ENCODE measurements at regions not wholly inside any gene's neighbourhood (a gene's known extent, or its start where the extent isn't known, plus 50 kb on each side); places are given as distances from the start of the nearest gene placed in this dataset.

DNA sequence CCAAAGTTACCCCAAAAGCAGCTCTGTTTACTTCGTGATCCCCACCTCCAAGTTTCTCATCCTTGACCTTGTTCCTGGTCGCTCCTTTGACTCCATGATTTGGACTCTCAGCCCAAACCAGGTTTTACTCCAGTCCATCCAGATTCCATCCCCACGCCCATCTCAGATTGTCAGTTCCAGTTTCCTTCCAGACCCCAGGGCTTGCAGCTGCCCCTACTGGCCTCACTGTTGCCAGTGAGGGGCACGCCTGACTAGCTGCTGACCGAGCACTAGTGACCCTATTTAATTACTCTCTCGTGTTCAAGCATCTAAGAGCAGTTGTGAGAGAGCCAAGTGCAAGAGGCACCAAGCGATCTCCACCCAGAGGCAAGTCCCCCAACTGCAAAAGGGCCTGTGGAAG lies 155.1 kb upstream of the FUT8 start:
- no peak overlapping the region for H3K27ac ChIP-seq (ENCODE audit: low read depth in 2 of 2, low read length in 2 of 2)
- H3K36me3 ChIP-seq (ENCODE audit: control insufficient read depth in 2 of 2, insufficient read depth in 2 of 2, low read length in 2 of 2), result no peaks in the 10 kb centered on the region
- H3K27me3 ChIP-seq (ENCODE audit: control insufficient read depth in 2 of 2, insufficient read depth in 2 of 2, low read length in 2 of 2), result no peaks in the 10 kb centered on the region
- H3K4me3 ChIP-seq (ENCODE audit: low read length in 2 of 2), result no peak overlapping the region
- H3K9ac ChIP-seq (ENCODE audit: low read depth in 1 of 2, low read length in 2 of 2), result no peak overlapping the region
- peaks cover 0 to 23% of the 10 kb centered on the region in 2 donors for H3K4me1 ChIP-seq (ENCODE audit: control insufficient read depth in 2 of 2, insufficient read depth in 2 of 2, low read length in 2 of 2)
- H3K9me3 ChIP-seq (ENCODE audit: control insufficient read depth in 2 of 2, low read length in 2 of 2), result no peaks in the 10 kb centered on the region

DNA sequence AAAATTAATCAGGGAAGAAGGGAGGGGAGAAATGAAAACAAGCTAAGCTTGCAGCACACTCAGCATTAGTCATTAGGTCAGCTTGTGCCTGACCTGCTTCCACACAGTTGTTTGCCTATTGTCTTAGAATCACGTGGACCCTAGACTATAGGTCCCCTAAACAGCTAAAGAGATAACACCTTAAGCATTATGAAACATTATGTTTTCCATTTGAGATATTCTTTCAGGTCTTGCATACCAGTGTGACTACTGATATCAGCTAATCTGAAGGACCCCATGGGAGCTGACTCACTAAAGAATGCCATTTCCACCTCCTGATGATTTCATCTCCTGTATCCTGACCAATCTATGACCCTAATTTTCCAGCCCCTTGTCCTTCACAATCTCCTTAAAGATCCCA lies 154.1 kb upstream of the FUT8 start:
- H3K27me3 ChIP-seq (ENCODE audit: control insufficient read depth in 2 of 2, insufficient read depth in 2 of 2, low read length in 2 of 2), result no peaks in the 10 kb centered on the region
- peaks cover 0 to 23% of the 10 kb centered on the region in 2 donors for H3K4me1 ChIP-seq (ENCODE audit: control insufficient read depth in 2 of 2, insufficient read depth in 2 of 2, low read length in 2 of 2)
- no peaks in the 10 kb centered on the region for H3K9me3 ChIP-seq (ENCODE audit: control insufficient read depth in 2 of 2, low read length in 2 of 2)
- no peak overlapping the region for H3K9ac ChIP-seq (ENCODE audit: low read depth in 1 of 2, low read length in 2 of 2)
- no peak overlapping the region for H3K27ac ChIP-seq (ENCODE audit: low read depth in 2 of 2, low read length in 2 of 2)
- H3K36me3 ChIP-seq (ENCODE audit: control insufficient read depth in 2 of 2, insufficient read depth in 2 of 2, low read length in 2 of 2), result no peaks in the 10 kb centered on the region
- no peak overlapping the region for H3K4me3 ChIP-seq (ENCODE audit: low read length in 2 of 2)

DNA sequence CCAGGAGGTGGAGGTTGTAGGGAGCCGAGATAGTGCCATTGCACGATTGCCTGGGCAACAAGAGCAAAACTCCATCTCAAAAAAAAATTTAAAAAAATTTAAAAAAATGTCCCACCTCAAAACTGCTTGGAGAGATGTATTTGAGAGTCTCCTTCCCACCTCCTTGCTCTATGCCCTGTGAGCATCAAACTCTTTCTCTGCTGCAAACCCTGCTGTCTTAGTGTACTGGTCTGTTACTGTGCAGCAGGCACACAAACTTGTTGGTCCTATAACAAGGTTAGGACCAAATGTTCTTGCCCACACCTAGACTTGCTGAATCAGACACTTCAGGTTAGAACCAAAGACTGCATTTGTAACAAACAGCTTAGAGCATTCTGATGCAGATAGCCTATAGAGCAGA lies 153.5 kb upstream of the FUT8 start:
- no peaks in the 10 kb centered on the region for H3K36me3 ChIP-seq (ENCODE audit: control insufficient read depth in 2 of 2, insufficient read depth in 2 of 2, low read length in 2 of 2)
- H3K27me3 ChIP-seq (ENCODE audit: control insufficient read depth in 2 of 2, insufficient read depth in 2 of 2, low read length in 2 of 2), result no peaks in the 10 kb centered on the region
- peaks cover 0 to 23% of the 10 kb centered on the region in 2 donors for H3K4me1 ChIP-seq (ENCODE audit: control insufficient read depth in 2 of 2, insufficient read depth in 2 of 2, low read length in 2 of 2)
- H3K27ac ChIP-seq (ENCODE audit: low read depth in 2 of 2, low read length in 2 of 2), result no peak overlapping the region
- H3K9ac ChIP-seq (ENCODE audit: low read depth in 1 of 2, low read length in 2 of 2), result no peak overlapping the region
- no peak overlapping the region for H3K4me3 ChIP-seq (ENCODE audit: low read length in 2 of 2)
- H3K9me3 ChIP-seq (ENCODE audit: control insufficient read depth in 2 of 2, low read length in 2 of 2), result no peaks in the 10 kb centered on the region

DNA sequence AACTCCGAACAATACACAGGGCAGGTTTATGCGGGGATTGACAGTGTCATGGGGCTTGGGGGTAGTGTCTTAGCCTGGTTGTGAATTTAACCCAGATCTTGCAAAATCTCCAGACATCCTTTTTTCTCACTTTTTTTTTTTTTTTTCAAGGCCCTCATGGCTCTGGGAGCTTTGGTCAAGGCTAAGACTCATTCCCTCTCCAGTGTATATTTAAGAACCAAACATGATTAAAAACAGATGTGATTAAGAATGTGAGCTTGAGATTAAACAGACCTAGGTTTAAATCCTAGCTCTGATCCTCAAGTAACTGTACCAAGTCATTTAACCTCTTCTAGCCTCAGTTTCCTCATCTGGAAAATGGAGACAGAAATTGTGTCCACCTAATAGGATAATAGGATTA lies 151.7 kb upstream of the FUT8 start:
- Histone ChIP-seq H3K36me3 (ENCODE audit: control insufficient read depth in 2 of 2, insufficient read depth in 2 of 2, low read length in 2 of 2) (no peaks in the 10 kb centered on the region), H3K27me3 (ENCODE audit: control insufficient read depth in 2 of 2, insufficient read depth in 2 of 2, low read length in 2 of 2) (no peaks in the 10 kb centered on the region), H3K9me3 (ENCODE audit: control insufficient read depth in 2 of 2, low read length in 2 of 2) (no peaks in the 10 kb centered on the region), H3K9ac (ENCODE audit: low read depth in 1 of 2, low read length in 2 of 2) (no peak overlapping the region), H3K4me3 (ENCODE audit: low read length in 2 of 2) (no peak overlapping the region), H3K4me1 (ENCODE audit: control insufficient read depth in 2 of 2, insufficient read depth in 2 of 2, low read length in 2 of 2) (peaks cover 0 to 16% of the 10 kb centered on the region in 2 donors), H3K27ac (ENCODE audit: low read depth in 2 of 2, low read length in 2 of 2) (no peak overlapping the region)

DNA sequence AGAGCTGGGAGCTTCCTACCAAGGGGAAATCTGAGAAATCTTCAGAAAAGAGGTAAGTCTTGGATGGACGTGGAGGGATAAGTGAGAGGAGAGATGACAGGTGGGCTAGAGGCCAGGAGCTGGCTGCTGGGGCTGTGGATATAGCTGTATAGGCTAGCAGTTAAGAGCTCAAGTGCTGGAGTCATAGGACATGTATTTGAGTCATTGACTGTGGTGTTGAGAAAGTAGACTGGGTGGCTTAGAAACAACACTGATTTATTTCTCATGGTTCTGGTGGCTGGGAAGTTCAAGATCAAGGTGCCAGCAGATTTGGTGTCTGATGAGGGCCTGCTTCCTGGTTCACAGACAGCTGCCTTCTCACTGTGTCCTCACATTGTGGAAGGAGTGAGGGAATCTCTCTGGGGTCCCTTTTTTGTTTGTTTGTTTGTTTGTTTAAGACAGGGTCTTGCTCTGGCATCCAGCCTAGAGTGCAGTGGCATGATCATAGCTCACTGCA lies 151.1 kb upstream of the FUT8 start:
- no peak overlapping the region for H3K4me3 ChIP-seq (ENCODE audit: low read length in 2 of 2)
- no peak overlapping the region for H3K9ac ChIP-seq (ENCODE audit: low read depth in 1 of 2, low read length in 2 of 2)
- no peak overlapping the region for H3K27ac ChIP-seq (ENCODE audit: low read depth in 2 of 2, low read length in 2 of 2)
- H3K4me1 ChIP-seq (ENCODE audit: control insufficient read depth in 2 of 2, insufficient read depth in 2 of 2, low read length in 2 of 2), result peaks cover 0 to 9% of the 10 kb centered on the region in 2 donors
- no peaks in the 10 kb centered on the region for H3K27me3 ChIP-seq (ENCODE audit: control insufficient read depth in 2 of 2, insufficient read depth in 2 of 2, low read length in 2 of 2)
- H3K36me3 ChIP-seq (ENCODE audit: control insufficient read depth in 2 of 2, insufficient read depth in 2 of 2, low read length in 2 of 2), result no peaks in the 10 kb centered on the region
- H3K9me3 ChIP-seq (ENCODE audit: control insufficient read depth in 2 of 2, low read length in 2 of 2), result no peaks in the 10 kb centered on the region

DNA sequence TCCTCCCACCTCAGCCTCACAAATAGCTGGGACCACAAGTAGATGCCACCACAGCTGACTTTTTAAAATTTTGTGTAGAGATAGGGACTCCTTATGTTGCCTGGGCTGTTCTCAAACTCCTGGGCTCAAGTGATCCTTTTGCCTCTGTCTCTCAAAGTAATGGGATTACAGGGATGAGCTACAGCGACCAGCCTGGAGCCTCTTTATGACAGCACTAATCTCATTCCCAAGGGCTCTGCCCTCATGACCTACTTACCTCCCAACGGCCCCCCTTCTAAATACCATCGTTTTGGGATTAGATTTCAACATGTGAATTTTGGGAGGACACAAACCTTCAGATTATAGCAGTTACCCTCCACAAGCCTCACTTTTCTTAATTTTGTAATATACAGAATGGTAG lies 150.6 kb upstream of the FUT8 start:
- Histone ChIP-seq H3K9me3 (ENCODE audit: control insufficient read depth in 2 of 2, low read length in 2 of 2) (no peaks in the 10 kb centered on the region), H3K36me3 (ENCODE audit: control insufficient read depth in 2 of 2, insufficient read depth in 2 of 2, low read length in 2 of 2) (no peaks in the 10 kb centered on the region), H3K4me3 (ENCODE audit: low read length in 2 of 2) (no peak overlapping the region), H3K9ac (ENCODE audit: low read depth in 1 of 2, low read length in 2 of 2) (no peak overlapping the region), H3K27me3 (ENCODE audit: control insufficient read depth in 2 of 2, insufficient read depth in 2 of 2, low read length in 2 of 2) (no peaks in the 10 kb centered on the region), H3K4me1 (ENCODE audit: control insufficient read depth in 2 of 2, insufficient read depth in 2 of 2, low read length in 2 of 2) (peaks cover 0 to 4% of the 10 kb centered on the region in 2 donors), H3K27ac (ENCODE audit: low read depth in 2 of 2, low read length in 2 of 2) (no peak overlapping the region)

DNA sequence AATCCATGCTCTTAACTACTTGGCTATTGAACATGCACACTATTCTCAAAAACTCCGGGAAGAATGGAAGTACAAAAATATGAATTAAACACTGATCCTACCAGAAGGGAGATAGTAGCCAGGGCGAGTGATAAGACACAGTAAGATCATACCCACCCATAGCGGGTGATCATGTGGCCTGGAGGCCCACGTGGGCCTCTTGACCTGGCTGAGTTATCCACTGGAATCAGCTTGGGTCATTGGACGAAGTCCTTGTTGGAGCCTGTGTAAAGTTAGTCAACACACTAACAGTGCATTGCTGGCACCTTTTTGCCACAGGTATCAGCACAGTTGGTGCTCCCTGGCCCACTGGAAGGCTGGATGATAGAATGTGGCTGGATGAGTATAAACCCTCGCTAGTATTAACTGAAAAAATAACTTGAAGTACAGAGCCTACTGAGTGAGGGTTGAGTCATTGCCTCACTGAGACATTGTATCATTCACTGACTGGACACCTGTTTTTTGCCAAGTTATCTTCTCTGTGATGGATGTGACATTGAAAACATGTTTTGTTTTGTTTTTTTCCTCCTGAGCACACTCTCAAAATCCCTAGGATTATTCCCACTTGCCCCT lies 149.2 kb upstream of the FUT8 start:
- Histone ChIP-seq H3K9me3 (ENCODE audit: control insufficient read depth in 2 of 2, low read length in 2 of 2) (no peaks in the 10 kb centered on the region), H3K36me3 (ENCODE audit: control insufficient read depth in 2 of 2, insufficient read depth in 2 of 2, low read length in 2 of 2) (no peaks in the 10 kb centered on the region), H3K27me3 (ENCODE audit: control insufficient read depth in 2 of 2, insufficient read depth in 2 of 2, low read length in 2 of 2) (no peaks in the 10 kb centered on the region), H3K4me1 (ENCODE audit: control insufficient read depth in 2 of 2, insufficient read depth in 2 of 2, low read length in 2 of 2) (peaks cover 0 to 3% of the 10 kb centered on the region in 2 donors), H3K9ac (ENCODE audit: low read depth in 1 of 2, low read length in 2 of 2) (no peak overlapping the region), H3K4me3 (ENCODE audit: low read length in 2 of 2) (no peak overlapping the region), H3K27ac (ENCODE audit: low read depth in 2 of 2, low read length in 2 of 2) (no peak overlapping the region)

DNA sequence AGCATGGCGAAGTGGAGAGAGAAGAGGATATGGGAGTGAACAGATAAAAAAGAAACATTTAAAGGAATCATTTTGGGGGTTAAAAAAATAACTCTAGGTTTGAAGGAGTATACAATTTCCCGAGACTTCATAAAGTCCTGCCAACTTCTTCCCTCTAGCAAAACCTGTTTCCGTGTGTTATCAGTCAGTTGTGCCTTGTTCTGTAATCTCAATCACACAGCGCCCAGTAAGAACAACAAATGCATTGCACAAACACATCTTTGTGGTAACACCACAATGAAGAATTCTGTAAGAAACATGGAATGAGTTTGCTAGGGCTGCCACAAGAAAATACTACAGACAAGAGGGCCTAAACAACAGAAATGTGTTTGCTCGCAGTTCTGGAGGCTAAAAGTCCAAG lies 144.7 kb upstream of the FUT8 start:
- no peaks in the 10 kb centered on the region for H3K4me1 ChIP-seq (ENCODE audit: control insufficient read depth in 2 of 2, insufficient read depth in 2 of 2, low read length in 2 of 2)

DNA sequence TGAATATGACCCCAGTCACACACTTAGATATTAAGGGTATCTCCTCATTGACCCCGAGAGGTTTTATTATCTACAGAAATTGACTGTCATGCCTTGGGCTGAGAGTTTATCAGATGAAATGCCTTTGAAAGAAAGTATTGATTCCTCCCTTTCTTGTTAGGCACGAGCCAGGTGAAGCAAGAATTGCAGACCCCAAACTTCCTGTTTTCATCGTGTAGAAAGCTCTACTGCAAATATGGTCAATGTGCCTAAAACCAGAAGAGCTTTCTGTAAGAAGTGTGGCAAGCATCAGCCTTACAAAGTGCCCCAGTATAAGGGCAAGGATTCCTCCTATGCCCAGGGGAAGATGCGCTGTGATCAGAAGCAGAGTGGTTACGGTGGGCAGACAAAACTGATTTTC lies 143.9 kb upstream of the FUT8 start:
- Histone ChIP-seq H3K4me1 (ENCODE audit: control insufficient read depth in 2 of 2, insufficient read depth in 2 of 2, low read length in 2 of 2) (no peaks in the 10 kb centered on the region), H3K9me3 (ENCODE audit: control insufficient read depth in 2 of 2, low read length in 2 of 2) (no peaks in the 10 kb centered on the region), H3K9ac (ENCODE audit: low read depth in 1 of 2, low read length in 2 of 2) (no peak overlapping the region), H3K27me3 (ENCODE audit: control insufficient read depth in 2 of 2, insufficient read depth in 2 of 2, low read length in 2 of 2) (no peaks in the 10 kb centered on the region), H3K27ac (ENCODE audit: low read depth in 2 of 2, low read length in 2 of 2) (no peak overlapping the region), H3K4me3 (ENCODE audit: low read length in 2 of 2) (no peak overlapping the region), H3K36me3 (ENCODE audit: control insufficient read depth in 2 of 2, insufficient read depth in 2 of 2, low read length in 2 of 2) (no peaks in the 10 kb centered on the region)

More for the DNA sequence above, 144.7 kb upstream of the FUT8 start:
- H3K27ac ChIP-seq (ENCODE audit: low read depth in 2 of 2, low read length in 2 of 2), result no peak overlapping the region
- H3K36me3 ChIP-seq (ENCODE audit: control insufficient read depth in 2 of 2, insufficient read depth in 2 of 2, low read length in 2 of 2), result no peaks in the 10 kb centered on the region
- no peak overlapping the region for H3K9ac ChIP-seq (ENCODE audit: low read depth in 1 of 2, low read length in 2 of 2)
- no peaks in the 10 kb centered on the region for H3K9me3 ChIP-seq (ENCODE audit: control insufficient read depth in 2 of 2, low read length in 2 of 2)
- no peak overlapping the region for H3K4me3 ChIP-seq (ENCODE audit: low read length in 2 of 2)
- no peaks in the 10 kb centered on the region for H3K27me3 ChIP-seq (ENCODE audit: control insufficient read depth in 2 of 2, insufficient read depth in 2 of 2, low read length in 2 of 2)

DNA sequence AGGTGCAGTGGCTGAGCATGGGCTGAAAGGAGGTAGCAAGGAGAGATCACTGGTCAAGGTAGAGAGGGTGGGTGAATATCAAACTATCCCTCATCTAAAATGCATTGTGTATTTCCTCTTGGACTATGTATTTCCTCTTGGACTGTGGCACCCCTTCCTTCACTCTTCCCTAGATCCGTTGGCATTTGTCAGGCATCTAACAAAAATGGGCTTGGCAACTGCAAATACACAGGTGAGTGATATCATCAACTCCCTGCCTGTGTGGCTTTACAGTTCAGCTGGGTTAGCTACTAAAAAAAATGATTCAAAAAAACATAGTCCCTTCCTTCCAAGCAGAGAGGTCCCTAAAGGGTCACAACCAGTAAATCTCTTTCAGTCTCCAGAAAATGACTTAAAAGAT lies 142.8 kb upstream of the FUT8 start:
- H3K36me3 ChIP-seq (ENCODE audit: control insufficient read depth in 2 of 2, insufficient read depth in 2 of 2, low read length in 2 of 2), result no peaks in the 10 kb centered on the region
- no peaks in the 10 kb centered on the region for H3K4me1 ChIP-seq (ENCODE audit: control insufficient read depth in 2 of 2, insufficient read depth in 2 of 2, low read length in 2 of 2)
- no peaks in the 10 kb centered on the region for H3K27me3 ChIP-seq (ENCODE audit: control insufficient read depth in 2 of 2, insufficient read depth in 2 of 2, low read length in 2 of 2)
- no peaks in the 10 kb centered on the region for H3K9me3 ChIP-seq (ENCODE audit: control insufficient read depth in 2 of 2, low read length in 2 of 2)
- no peak overlapping the region for H3K9ac ChIP-seq (ENCODE audit: low read depth in 1 of 2, low read length in 2 of 2)
- no peak overlapping the region for H3K4me3 ChIP-seq (ENCODE audit: low read length in 2 of 2)
- no peak overlapping the region for H3K27ac ChIP-seq (ENCODE audit: low read depth in 2 of 2, low read length in 2 of 2)

DNA sequence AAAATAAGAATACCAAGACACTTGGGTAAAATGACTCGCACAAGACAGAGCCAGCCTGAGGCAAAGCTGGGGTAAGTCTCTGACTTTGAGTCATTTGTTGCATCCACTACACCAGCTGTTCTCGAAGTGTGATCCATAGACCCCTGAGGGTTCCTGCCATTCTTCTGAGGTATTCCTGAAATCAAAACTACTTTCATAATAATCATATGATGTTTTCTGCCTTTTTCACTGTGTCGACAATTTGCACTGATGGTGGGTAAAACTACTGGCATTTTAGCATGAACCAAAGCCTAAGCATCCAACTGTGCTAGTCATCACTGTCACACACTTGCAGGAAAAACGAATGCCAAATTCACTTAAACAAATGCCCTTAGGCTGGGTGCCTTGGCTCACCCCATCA lies 135.5 kb upstream of the FUT8 start:
- Histone ChIP-seq H3K9me3 (ENCODE audit: control insufficient read depth in 2 of 2, low read length in 2 of 2) (no peaks in the 10 kb centered on the region), H3K9ac (ENCODE audit: low read depth in 1 of 2, low read length in 2 of 2) (no peak overlapping the region), H3K4me1 (ENCODE audit: control insufficient read depth in 2 of 2, insufficient read depth in 2 of 2, low read length in 2 of 2) (peaks cover 0 to 2% of the 10 kb centered on the region in 2 donors), H3K36me3 (ENCODE audit: control insufficient read depth in 2 of 2, insufficient read depth in 2 of 2, low read length in 2 of 2) (no peaks in the 10 kb centered on the region), H3K4me3 (ENCODE audit: low read length in 2 of 2) (no peak overlapping the region), H3K27ac (ENCODE audit: low read depth in 2 of 2, low read length in 2 of 2) (no peak overlapping the region), H3K27me3 (ENCODE audit: control insufficient read depth in 2 of 2, insufficient read depth in 2 of 2, low read length in 2 of 2) (no peaks in the 10 kb centered on the region)
